Stomach (tissue), 4 donors: ENCODE measurements at regions not wholly inside any gene's neighbourhood (a gene's known extent, or its start where the extent isn't known, plus 50 kb on each side); places are given as distances from the start of the nearest gene placed in this dataset.

Experiments
- POLR2A ChIP-seq, 4 donors: fragments of 450-650 bp; IDR thresholded peaks; one replicate each; pipeline ENCODE4 v1.6.1; 2016; ENCODE audit warnings: antibody characterized with exemption in 4 of 4, control low read depth in 2 of 4, mild to moderate bottlenecking in 1 of 4, moderate library complexity in 1 of 4
- TF ChIP-seq, protein P1 (sequence below), 7 experiments: fragments of 450-650 bp in 4 of 7; fragments of 200-600 bp in 3 of 7; sonication (generic) in 3 of 7; IDR thresholded peaks; one replicate each; pipeline ENCODE4 v1.5.1; 2016 to 2019; ENCODE audit warnings: antibody characterized with exemption in 7 of 7, control low read depth in 2 of 7, mild to moderate bottlenecking in 1 of 7

DNA sequence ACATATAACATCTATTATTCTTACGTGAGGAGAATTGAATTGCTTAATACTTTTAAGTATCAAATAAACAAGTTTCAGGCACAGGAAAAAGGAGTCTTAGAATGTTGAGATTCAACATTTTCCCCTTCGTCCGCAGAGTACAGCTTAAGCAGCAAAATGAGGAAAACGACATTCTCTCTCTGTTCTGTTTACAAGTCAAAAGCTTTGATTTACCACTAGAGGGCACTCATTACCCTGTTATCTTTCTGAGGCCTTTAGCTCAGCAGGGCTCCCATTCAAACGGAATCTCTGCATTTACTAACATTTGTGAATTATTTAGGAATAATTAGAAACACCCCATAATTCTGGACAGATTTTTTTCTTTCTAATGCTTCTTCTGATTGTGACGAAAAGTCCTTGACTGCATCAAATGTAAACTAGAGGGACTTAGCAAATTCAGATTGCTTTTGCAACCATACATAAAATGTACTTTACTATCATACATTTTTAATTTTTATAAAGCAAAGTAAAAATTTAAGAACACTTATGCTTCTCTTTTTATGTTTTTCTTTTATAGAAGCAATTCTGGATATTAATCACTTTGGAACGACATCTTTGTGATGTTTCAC lies 75.0 kb downstream of the JRKL start:
- TF ChIP-seq POLR2A (IDR thresholded peaks at IDR 0.05), result no peak
- TF ChIP-seq, protein P1, sequence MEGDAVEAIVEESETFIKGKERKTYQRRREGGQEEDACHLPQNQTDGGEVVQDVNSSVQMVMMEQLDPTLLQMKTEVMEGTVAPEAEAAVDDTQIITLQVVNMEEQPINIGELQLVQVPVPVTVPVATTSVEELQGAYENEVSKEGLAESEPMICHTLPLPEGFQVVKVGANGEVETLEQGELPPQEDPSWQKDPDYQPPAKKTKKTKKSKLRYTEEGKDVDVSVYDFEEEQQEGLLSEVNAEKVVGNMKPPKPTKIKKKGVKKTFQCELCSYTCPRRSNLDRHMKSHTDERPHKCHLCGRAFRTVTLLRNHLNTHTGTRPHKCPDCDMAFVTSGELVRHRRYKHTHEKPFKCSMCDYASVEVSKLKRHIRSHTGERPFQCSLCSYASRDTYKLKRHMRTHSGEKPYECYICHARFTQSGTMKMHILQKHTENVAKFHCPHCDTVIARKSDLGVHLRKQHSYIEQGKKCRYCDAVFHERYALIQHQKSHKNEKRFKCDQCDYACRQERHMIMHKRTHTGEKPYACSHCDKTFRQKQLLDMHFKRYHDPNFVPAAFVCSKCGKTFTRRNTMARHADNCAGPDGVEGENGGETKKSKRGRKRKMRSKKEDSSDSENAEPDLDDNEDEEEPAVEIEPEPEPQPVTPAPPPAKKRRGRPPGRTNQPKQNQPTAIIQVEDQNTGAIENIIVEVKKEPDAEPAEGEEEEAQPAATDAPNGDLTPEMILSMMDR (IDR thresholded peaks at IDR 0.05), result peak in 4 of 7 experiments; percentile 43 to 63 (median 56)
